Fibroblast of lung (primary cell): ENCODE measurements at regions not wholly inside any gene's neighbourhood (a gene's known extent, or its start where the extent isn't known, plus 50 kb on each side); places are given as distances from the start of the nearest gene placed in this dataset.

Source experiments
- DNase-seq, 2 donors: peaks; one replicate each; pipeline versions ENCODE4 v3.0.0 to v3.0.0-alpha.2; 2010; ENCODE audit warnings: low read depth in 2 of 2
- H2AFZ ChIP-seq: 2 replicates; pipeline ENCODE4 v1.5.1; 2012; ENCODE audit warnings: low read length, control low read depth, inconsistent platforms
- H3K27ac ChIP-seq: 2 replicates; pipeline ENCODE4 v1.5.1; 2011; ENCODE audit warnings: low read length, control low read depth; ENCODE audit not compliant: insufficient read depth
- H3K27me3 ChIP-seq: 2 replicates; pipeline ENCODE4 v1.5.1; 2011; ENCODE audit warnings: mild to moderate bottlenecking, low read length; ENCODE audit not compliant: control insufficient read depth, insufficient read depth
- H3K36me3 ChIP-seq: 2 replicates; pipeline ENCODE4 v1.5.1; 2011; ENCODE audit warnings: low read length; ENCODE audit not compliant: control insufficient read depth, insufficient read depth
- H3K4me1 ChIP-seq: 2 replicates; pipeline ENCODE4 v1.5.1; 2011; ENCODE audit warnings: low read length; ENCODE audit not compliant: control insufficient read depth, insufficient read depth; ENCODE audit errors: extremely low read depth
- H3K4me2 ChIP-seq: 2 replicates; pipeline ENCODE4 v1.5.1; 2011; ENCODE audit warnings: low read length, control low read depth; ENCODE audit not compliant: insufficient read depth; ENCODE audit errors: extremely low read depth
- H3K4me3 ChIP-seq, 4 experiments: fragments of 200-600 bp in 1 of 4; sonication (generic) in 1 of 4; replicated peaks in 1 of 4; 2 replicates each; pipeline ENCODE4 v1.5.1; 2011 to 2016; ENCODE audit warnings: low read length in 4 of 4, low read depth in 3 of 4, mild to moderate bottlenecking in 3 of 4, control low read depth in 2 of 4, inconsistent platforms in 1 of 4, mixed read lengths in 1 of 4; ENCODE audit not compliant: insufficient read depth in 1 of 4; ENCODE audit errors: control extremely low read depth in 1 of 4
- H3K79me2 ChIP-seq: 2 replicates; pipeline ENCODE4 v1.5.1; 2012; ENCODE audit warnings: mild to moderate bottlenecking, low read length, inconsistent platforms; ENCODE audit not compliant: control insufficient read depth, insufficient read depth
- H3K9ac ChIP-seq: 2 replicates; pipeline ENCODE4 v1.5.1; 2011; ENCODE audit warnings: mild to moderate bottlenecking, low read length, control low read depth; ENCODE audit not compliant: insufficient read depth
- H3K9me3 ChIP-seq: 2 replicates; pipeline ENCODE4 v1.5.1; 2012; ENCODE audit warnings: low read depth, low read length; ENCODE audit not compliant: control insufficient read depth, insufficient read depth
- H4K20me1 ChIP-seq: 2 replicates; pipeline ENCODE4 v1.5.1; 2011; ENCODE audit warnings: low read length; ENCODE audit not compliant: control insufficient read depth, insufficient read depth; ENCODE audit errors: extremely low read depth
- EZH2 ChIP-seq: IDR thresholded peaks from 2 replicates; pipeline ENCODE4 v1.5.1; 2012; ENCODE audit warnings: low read length, control low read depth, mild to moderate bottlenecking; ENCODE audit errors: missing control alignments
- TF ChIP-seq, protein P1 (sequence below), 2 donors: IDR thresholded peaks in 1 of 2; conservative IDR thresholded peaks in 1 of 2; 1 replicate in 1 of 2; 2 replicates in 1 of 2; pipeline ENCODE4 v1.5.1; 2011 to 2012; ENCODE audit warnings: low read length in 2 of 2, control low read depth in 1 of 2, inconsistent platforms in 1 of 2, low read depth in 1 of 2, mild to moderate bottlenecking in 1 of 2

DNA sequence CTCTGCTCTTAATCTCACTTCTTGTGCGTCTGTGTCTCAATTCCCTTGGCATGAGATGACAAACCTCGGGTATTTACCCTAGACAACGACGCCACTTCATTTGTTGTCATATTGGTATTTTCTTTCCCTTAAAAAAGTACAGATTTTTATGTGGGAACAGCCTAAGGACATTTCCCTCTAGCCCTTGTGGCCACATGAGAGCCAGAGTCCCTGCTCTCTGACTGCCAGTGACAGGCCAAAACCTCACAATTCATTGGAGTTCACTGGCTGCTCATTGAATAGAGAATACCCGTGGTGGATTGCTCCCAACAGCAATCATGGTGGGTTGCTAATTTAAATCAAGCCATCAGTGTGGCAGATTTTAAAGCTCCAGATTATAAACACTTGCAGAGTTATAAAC is 191.3 kb upstream of the FAM3C start:
- H3K36me3 ChIP-seq: no peaks in the 10 kb centered on the region
- H3K4me2 ChIP-seq: no peak overlapping the region
- no peak overlapping the region for H3K9ac ChIP-seq
- no peak overlapping the region for H2AFZ ChIP-seq
- no peak for DNase-seq
- no peak overlapping the region for H3K4me3 ChIP-seq
- H3K9me3 ChIP-seq: no peaks in the 10 kb centered on the region
- H4K20me1 ChIP-seq: no peaks in the 10 kb centered on the region
- no peaks in the 10 kb centered on the region for H3K4me1 ChIP-seq
- no peaks in the 10 kb centered on the region for H3K79me2 ChIP-seq
- no peaks in the 10 kb centered on the region for H3K27me3 ChIP-seq
- no peak overlapping the region for H3K27ac ChIP-seq
- no peak for TF ChIP-seq EZH2
- TF ChIP-seq, protein P1, sequence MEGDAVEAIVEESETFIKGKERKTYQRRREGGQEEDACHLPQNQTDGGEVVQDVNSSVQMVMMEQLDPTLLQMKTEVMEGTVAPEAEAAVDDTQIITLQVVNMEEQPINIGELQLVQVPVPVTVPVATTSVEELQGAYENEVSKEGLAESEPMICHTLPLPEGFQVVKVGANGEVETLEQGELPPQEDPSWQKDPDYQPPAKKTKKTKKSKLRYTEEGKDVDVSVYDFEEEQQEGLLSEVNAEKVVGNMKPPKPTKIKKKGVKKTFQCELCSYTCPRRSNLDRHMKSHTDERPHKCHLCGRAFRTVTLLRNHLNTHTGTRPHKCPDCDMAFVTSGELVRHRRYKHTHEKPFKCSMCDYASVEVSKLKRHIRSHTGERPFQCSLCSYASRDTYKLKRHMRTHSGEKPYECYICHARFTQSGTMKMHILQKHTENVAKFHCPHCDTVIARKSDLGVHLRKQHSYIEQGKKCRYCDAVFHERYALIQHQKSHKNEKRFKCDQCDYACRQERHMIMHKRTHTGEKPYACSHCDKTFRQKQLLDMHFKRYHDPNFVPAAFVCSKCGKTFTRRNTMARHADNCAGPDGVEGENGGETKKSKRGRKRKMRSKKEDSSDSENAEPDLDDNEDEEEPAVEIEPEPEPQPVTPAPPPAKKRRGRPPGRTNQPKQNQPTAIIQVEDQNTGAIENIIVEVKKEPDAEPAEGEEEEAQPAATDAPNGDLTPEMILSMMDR (conservative IDR thresholded peaks at IDR 0.05 in 1 of 2, IDR thresholded peaks at IDR 0.05 in 1 of 2; ENCODE audit: low read depth in 1 of 2, low read length in 2 of 2): no peak

- Histone ChIP-seq H3K4me1 (no peaks in the 10 kb centered on the region), H3K27ac (no peak overlapping the region), H3K79me2 (no peaks in the 10 kb centered on the region), H3K27me3 (no peaks in the 10 kb centered on the region), H4K20me1 (no peaks in the 10 kb centered on the region), H3K9ac (no peak overlapping the region), H2AFZ (no peak overlapping the region), H3K4me2 (no peak overlapping the region), H3K4me3 (no peak overlapping the region), H3K9me3 (no peaks in the 10 kb centered on the region), H3K36me3 (no peaks in the 10 kb centered on the region)
- TF ChIP-seq, protein P1 (conservative IDR thresholded peaks at IDR 0.05 in 1 of 2, IDR thresholded peaks at IDR 0.05 in 1 of 2; ENCODE audit: low read depth in 1 of 2, low read length in 2 of 2): no peak
- no peak for TF ChIP-seq EZH2
- DNase-seq: no peak
Observed at GRCh38 chr7:121582258-121582657, 186.2 kb upstream of the FAM3C start.

DNA sequence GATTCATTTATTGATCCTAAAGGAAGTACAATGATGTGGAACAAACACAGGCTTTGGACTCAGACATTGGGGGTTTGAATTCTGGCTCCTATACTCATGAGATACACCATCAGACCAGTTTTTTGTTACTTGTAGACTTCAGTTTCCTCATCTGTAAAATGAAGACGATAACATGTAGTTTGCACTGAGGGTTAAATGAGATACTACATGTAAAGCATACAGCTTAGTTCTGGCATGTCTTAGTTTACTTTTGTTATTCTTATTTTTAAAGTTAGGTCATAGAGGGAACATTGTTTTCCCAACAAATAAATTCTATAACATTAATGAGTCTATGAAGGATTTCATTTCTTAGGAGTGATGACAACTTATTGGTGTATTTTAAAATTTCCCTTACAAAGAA is 183.5 kb upstream of the FAM3C start:
- Histone ChIP-seq H3K36me3 (no peaks in the 10 kb centered on the region), H3K27me3 (no peaks in the 10 kb centered on the region), H2AFZ (no peak overlapping the region), H3K4me1 (no peaks in the 10 kb centered on the region), H4K20me1 (no peaks in the 10 kb centered on the region), H3K79me2 (no peaks in the 10 kb centered on the region), H3K27ac (no peak overlapping the region), H3K9ac (no peak overlapping the region), H3K9me3 (no peaks in the 10 kb centered on the region), H3K4me2 (no peak overlapping the region), H3K4me3 (no peak overlapping the region)
- no peak for DNase-seq
- TF ChIP-seq EZH2: no peak
- TF ChIP-seq, protein P1 (conservative IDR thresholded peaks at IDR 0.05 in 1 of 2, IDR thresholded peaks at IDR 0.05 in 1 of 2; ENCODE audit: low read depth in 1 of 2, low read length in 2 of 2): no peak
